ENCODE measurements at regions not wholly inside any gene's neighbourhood (a gene's known extent, or its start where the extent isn't known, plus 50 kb on each side); places are given as distances from the start of the nearest gene placed in this dataset.

- TF ChIP-seq POLR2A (IDR thresholded peaks at IDR 0.05) (no peak), CTCF (IDR thresholded peaks at IDR 0.05) (no peak)
- intact Hi-C loops (cut with DNase I; ENCODE audit: low total_unique reads): no loop called here
- no peaks in the 10 kb centered on the region for H3K36me3 ChIP-seq (ENCODE audit: low read depth, missing control alignments)
- H3K4me3 ChIP-seq: no peak overlapping the region
- no peak for DNase-seq
- H3K4me1 ChIP-seq: no peaks in the 10 kb centered on the region
- WGBS, 2 donors: 93 to 94% methylated on average over 1 of the region's 1 CpG
- H3K9me3 ChIP-seq: no peaks in the 10 kb centered on the region
- H3K27ac ChIP-seq: no peak overlapping the region
- no peaks in the 10 kb centered on the region for H3K27me3 ChIP-seq
Measured at GRCh38 chr3:25119682-25120081, 308.4 kb upstream of the RARB start.

GRCh38 chr3:25120665-25121064, 307.4 kb upstream of the RARB start:
- intact Hi-C loops (cut with DNase I; ENCODE audit: low total_unique reads): no loop called here

GRCh38 chr3:25125201-25125600, 302.9 kb upstream of the RARB start:
- Histone ChIP-seq H3K27ac (no peak overlapping the region), H3K4me1 (no peaks in the 10 kb centered on the region), H3K4me3 (no peak overlapping the region), H3K27me3 (no peaks in the 10 kb centered on the region), H3K9me3 (no peaks in the 10 kb centered on the region), H3K36me3 (ENCODE audit: low read depth, missing control alignments) (no peaks in the 10 kb centered on the region)
- intact Hi-C loops (cut with DNase I; ENCODE audit: low total_unique reads): no loop called here
- TF ChIP-seq POLR2A (IDR thresholded peaks at IDR 0.05): no peak
- TF ChIP-seq CTCF (IDR thresholded peaks at IDR 0.05): no peak
- WGBS, 2 donors: 78 to 80% methylated on average over 4 of the region's 4 CpGs
- DNase-seq: no peak

More at GRCh38 chr3:25120665-25121064, 307.4 kb upstream of the RARB start:
- WGBS, 2 donors: 84 to 86% methylated on average over 4 of the region's 4 CpGs
- no peaks in the 10 kb centered on the region for H3K36me3 ChIP-seq (ENCODE audit: low read depth, missing control alignments)
- H3K9me3 ChIP-seq: no peaks in the 10 kb centered on the region
- H3K4me1 ChIP-seq: no peaks in the 10 kb centered on the region
- DNase-seq: no peak
- H3K4me3 ChIP-seq: no peak overlapping the region
- TF ChIP-seq POLR2A (IDR thresholded peaks at IDR 0.05): no peak
- TF ChIP-seq CTCF (IDR thresholded peaks at IDR 0.05): no peak
- no peak overlapping the region for H3K27ac ChIP-seq
- H3K27me3 ChIP-seq: no peaks in the 10 kb centered on the region

- Histone ChIP-seq H3K9me3 (no peaks in the 10 kb centered on the region), H3K4me3 (no peak overlapping the region), H3K27me3 (no peaks in the 10 kb centered on the region), H3K4me1 (no peaks in the 10 kb centered on the region), H3K36me3 (ENCODE audit: low read depth, missing control alignments) (no peaks in the 10 kb centered on the region), H3K27ac (no peak overlapping the region)
- DNase-seq: no peak
- 85% methylated on average over 2 of the region's 2 CpGs for WGBS, 2 donors
- intact Hi-C loops (cut with DNase I; ENCODE audit: low total_unique reads): no loop called here
- TF ChIP-seq CTCF (IDR thresholded peaks at IDR 0.05): no peak
- no peak for TF ChIP-seq POLR2A (IDR thresholded peaks at IDR 0.05)
Measured at GRCh38 chr3:25128735-25129134, 299.3 kb upstream of the RARB start.

- Histone ChIP-seq H3K27me3 (no peaks in the 10 kb centered on the region), H3K36me3 (ENCODE audit: low read depth, missing control alignments) (no peaks in the 10 kb centered on the region), H3K9me3 (no peaks in the 10 kb centered on the region), H3K4me1 (no peaks in the 10 kb centered on the region), H3K4me3 (no peak overlapping the region), H3K27ac (no peak overlapping the region)
- intact Hi-C loops (cut with DNase I; ENCODE audit: low total_unique reads): no loop called here
- 72 to 73% methylated on average over 4 of the region's 4 CpGs for WGBS, 2 donors
- DNase-seq: no peak
- TF ChIP-seq POLR2A (IDR thresholded peaks at IDR 0.05): no peak
- TF ChIP-seq CTCF (IDR thresholded peaks at IDR 0.05): no peak
Measured at GRCh38 chr3:25130724-25131520, 297.1 kb upstream of the RARB start.

Measured in testis (tissue), 2 donors.